ENCODE measurements at regions not wholly inside any gene's neighbourhood (a gene's known extent, or its start where the extent isn't known, plus 50 kb on each side); places are given as distances from the start of the nearest gene placed in this dataset.

DNA sequence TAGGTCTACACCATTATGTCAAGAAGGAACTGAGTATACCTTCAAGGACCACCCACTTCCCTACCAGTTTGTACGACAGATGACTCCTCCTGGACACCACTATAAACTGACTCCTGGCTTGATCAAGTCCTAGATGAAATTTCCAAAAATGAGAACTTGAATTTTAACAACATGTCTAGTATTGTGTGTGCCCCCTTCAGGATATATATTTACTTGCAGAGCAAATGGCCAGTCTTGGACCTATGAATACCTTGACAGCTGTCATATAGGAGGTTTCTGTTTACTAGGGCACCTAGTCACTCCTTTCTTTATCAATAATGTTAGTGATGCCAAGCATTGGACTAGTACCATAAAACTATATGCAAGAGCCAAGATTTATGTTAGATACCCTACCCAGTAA lies 94.1 kb upstream of the TMEM26 start:
- TF ChIP-seq, protein P1, sequence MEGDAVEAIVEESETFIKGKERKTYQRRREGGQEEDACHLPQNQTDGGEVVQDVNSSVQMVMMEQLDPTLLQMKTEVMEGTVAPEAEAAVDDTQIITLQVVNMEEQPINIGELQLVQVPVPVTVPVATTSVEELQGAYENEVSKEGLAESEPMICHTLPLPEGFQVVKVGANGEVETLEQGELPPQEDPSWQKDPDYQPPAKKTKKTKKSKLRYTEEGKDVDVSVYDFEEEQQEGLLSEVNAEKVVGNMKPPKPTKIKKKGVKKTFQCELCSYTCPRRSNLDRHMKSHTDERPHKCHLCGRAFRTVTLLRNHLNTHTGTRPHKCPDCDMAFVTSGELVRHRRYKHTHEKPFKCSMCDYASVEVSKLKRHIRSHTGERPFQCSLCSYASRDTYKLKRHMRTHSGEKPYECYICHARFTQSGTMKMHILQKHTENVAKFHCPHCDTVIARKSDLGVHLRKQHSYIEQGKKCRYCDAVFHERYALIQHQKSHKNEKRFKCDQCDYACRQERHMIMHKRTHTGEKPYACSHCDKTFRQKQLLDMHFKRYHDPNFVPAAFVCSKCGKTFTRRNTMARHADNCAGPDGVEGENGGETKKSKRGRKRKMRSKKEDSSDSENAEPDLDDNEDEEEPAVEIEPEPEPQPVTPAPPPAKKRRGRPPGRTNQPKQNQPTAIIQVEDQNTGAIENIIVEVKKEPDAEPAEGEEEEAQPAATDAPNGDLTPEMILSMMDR (IDR thresholded peaks at IDR 0.05 in 8 of 11, conservative IDR thresholded peaks at IDR 0.05 in 3 of 11), result no peak
- TF ChIP-seq POLR2A (IDR thresholded peaks at IDR 0.05), result no peak
- TF ChIP-seq POLR2AphosphoS5 (IDR thresholded peaks at IDR 0.05), result no peak

Data from spleen (tissue), 7 donors.